DMS79 treated with DMSO at 0.1 percent for 48 hours (cell line): ENCODE measurements at regions not wholly inside any gene's neighbourhood (a gene's known extent, or its start where the extent isn't known, plus 50 kb on each side); places are given as distances from the start of the nearest gene placed in this dataset.

Experiments used
- DNase-seq: peaks from one replicate; lab custom pipeline; 2025; lab: John Stamatoyannopoulos, UW

DNA sequence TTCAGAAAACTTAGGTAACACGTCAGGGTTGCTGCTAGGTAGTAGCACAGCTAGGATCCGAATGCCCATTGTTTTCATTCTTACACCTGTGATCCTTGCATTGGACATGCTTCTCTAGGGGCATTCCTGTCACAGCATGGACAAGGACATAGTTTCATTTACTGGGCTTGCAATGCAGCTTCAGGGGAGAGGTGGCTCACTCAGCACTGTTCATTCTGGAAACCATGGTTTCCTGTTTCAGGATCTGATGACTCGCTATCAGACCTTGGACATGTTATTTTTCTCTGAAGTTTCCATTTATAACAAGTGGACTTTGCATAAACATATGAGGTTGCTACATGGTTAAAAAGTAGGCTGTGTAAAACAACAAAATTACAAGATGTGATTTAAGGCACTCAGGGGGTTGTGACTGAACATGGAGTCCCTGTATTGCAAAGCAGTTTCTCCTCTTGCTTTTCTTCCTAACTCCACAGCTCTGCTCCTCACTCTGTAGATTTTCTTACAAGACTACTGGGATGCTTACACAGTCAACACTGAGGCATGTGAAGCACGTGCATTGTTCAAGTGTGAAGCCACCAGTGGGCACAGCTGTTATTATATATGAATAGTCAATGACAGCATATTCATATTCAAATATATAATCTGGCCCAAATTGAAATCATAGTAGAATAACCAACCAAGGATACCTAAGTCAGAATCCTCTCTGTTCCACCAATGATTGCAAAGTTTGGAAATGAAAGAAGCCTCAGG, 66.1 kb upstream of the STK32A start:
- no peak for DNase-seq

DNA sequence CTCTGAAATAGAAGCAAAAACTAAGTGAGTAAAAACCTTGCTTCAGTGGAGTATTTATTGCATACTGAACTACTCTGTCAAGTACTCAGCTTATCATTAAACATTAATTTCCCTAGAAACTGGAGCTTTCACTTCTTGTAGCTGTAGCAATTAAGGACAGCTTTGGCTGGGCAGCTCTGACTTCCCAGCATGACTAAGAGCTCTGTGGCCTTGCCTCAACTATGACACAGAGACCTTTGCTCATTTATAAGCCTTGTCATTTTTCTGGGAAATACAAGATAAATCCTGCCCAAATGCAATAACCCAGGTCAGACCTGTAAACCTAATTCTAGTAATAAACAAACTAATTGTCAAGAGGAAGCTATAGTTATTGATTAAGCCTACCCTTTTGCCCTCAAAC, 65.4 kb upstream of the STK32A start:
- DNase-seq, result no peak

- DNase-seq, result no peak
These were observed 64.9 kb upstream of the STK32A start for GRCh38 chr5:147169901-147170300.

GRCh38 chr5:147170603-147171002, 64.2 kb upstream of the STK32A start:
- no peak for DNase-seq

DNA sequence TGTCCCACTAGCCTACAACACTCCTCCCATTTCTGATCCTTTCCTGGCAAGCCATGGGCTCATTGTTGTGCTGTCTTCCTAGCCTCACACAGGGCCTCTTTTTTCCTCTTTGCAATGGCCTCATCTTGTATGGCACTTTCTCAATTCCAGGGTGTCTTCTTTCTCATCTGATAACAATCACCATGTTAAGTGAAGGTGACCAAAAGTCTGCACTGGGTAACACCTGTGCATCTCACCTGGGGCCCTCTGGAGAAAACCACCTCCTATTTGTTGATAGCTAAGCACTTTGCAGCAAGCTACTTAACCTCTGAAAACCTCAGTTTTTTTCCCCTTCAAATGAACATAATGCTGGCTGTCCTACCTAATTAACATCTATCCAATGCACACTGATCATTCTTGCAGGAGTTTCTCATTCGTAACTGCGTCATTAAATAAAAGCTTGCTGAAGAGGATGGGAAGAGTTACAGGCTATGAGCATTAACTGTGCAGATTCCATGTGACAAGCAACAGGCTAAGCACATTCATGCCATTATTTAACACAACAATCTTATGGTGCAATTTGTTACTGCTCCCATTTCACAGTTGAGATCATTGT, 60.1 kb upstream of the STK32A start:
- no peak for DNase-seq

GRCh38 chr5:147175516-147176097, 59.2 kb upstream of the STK32A start:
- no peak for DNase-seq

DNA sequence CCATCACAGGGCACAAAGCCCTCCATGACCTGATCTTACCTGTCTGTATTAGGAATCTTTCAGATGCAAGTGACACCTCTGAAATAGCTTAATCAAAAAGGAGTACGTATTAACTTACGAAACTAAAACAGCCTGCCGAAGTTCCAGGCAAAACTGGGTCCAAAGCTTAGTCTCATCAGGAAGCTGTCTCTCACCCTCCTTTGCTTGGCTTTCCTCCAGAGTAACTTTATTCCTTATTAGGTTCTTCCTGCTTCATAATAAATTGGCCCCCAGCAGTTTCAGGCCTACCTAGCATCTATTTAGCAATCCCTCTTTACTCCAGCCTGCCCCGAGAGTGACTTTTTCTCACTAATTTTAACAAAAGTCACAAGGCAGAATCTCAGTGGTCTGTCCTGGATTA, 58.4 kb upstream of the STK32A start:
- DNase-seq, result no peak

DNA sequence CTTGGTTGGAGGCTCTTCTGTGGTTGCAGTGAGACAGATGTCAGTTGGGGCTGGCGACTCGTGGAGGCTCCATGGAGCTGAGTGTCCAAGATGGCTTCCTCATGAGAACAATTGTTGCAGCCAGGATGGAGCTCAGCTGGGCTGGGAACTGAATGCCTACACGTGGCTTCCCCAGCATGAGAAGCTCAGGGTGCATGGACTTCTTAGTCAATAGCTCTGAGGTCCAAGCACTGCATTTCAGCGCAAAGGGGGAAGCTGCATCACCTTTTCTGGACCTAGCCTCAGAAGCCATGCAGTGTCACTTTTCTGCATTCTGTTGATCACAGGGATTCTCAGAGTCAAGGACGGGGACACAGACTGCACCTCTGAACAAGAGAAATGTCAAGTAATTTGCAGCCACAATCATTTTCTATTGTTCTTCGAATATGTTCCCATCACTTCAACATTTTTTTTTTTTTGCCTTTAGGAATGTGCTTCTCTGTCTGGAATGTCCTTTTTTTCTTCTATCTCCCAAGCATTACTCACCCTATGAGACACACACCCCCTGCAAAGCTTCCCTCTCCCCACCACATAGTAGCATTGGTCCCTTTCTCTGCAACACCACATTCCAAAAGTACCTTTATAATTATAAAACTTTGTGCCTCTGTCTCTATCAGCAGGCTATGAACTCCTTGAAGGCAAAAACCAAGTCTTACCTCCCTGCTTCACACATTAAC, 57.5 kb upstream of the STK32A start:
- DNase-seq, result no peak

DNA sequence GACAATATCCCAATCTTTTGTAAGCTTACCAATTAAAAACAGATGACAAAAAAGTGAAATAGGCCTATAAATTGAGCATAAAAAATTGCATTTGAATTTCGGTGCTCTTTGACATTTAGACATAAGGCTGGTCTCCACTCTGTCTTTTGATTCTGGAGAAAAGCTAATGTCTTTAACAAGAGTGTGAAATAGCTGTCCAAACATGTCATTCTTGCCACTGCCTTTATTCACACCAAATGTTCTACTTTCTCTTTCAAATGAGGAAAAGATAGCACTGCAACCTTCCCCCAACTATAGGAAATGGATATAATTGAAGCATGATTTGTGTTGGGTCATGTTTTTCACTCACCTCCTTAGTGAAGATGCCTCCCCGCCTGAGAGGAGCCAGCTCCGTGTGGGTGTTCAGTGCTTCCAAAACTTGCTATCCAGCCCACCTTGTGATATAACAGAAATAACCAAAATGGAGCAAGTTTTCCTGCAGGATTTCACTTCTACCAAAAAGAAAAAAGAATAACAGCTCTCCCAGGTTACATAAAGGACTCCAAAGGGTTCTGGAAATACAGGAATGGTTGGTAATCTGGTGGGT, 55.2 kb upstream of the STK32A start:
- no peak for DNase-seq

DNA sequence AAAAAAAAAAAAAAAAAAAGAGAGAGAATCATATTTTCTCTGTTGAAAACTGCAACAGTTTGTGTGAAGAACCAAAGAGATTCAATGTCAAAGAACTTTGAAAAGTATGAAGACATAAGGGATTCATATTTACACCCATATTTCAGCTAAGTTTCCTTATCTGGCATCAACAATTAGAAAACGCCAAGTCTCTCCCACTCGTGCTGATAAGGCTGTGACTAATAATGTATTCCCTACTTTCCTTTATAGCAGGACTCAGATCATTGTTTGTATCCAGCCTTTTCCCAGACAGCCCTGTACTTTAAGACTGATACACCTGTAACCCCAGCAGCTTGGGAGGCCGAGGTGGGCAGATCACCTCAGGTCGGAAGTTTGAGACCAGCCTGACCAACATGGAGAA, 54.1 kb upstream of the STK32A start:
- no peak for DNase-seq
